ENCODE measurements at regions not wholly inside any gene's neighbourhood (a gene's known extent, or its start where the extent isn't known, plus 50 kb on each side); places are given as distances from the start of the nearest gene placed in this dataset.

- no peak for DNase-seq
- no TSS peak for BruUV-seq (replicated peaks)
- intact Hi-C loops (cut with micrococcal nuclease; ENCODE audit: unreplicated experiment) = no loop called here
- peaks cover 6% of the 10 kb centered on the region for H3K9me3 Mint-ChIP-seq (ENCODE audit: low read depth, unreplicated experiment)
- CTCF ChIA-PET = no interaction called here
- H3K27me3 Mint-ChIP-seq (ENCODE audit: unreplicated experiment) = no peaks in the 10 kb centered on the region
- no peaks in the 10 kb centered on the region for H3K4me1 Mint-ChIP-seq (ENCODE audit: low read depth, unreplicated experiment)
- no peaks in the 10 kb centered on the region for H3K36me3 Mint-ChIP-seq (ENCODE audit: insufficient read depth, unreplicated experiment)
- H3K27ac Mint-ChIP-seq (ENCODE audit: unreplicated experiment) = no peak overlapping the region
- no peak for TF ChIP-seq CTCF (IDR thresholded peaks at IDR 0.05; ENCODE audit: unreplicated experiment)
- no peak overlapping the region for H3K4me3 Mint-ChIP-seq (ENCODE audit: low read depth, unreplicated experiment)
Observed at GRCh38 chr9:80383331-80383730, 811.6 kb downstream of the TLE4 start.

DNA sequence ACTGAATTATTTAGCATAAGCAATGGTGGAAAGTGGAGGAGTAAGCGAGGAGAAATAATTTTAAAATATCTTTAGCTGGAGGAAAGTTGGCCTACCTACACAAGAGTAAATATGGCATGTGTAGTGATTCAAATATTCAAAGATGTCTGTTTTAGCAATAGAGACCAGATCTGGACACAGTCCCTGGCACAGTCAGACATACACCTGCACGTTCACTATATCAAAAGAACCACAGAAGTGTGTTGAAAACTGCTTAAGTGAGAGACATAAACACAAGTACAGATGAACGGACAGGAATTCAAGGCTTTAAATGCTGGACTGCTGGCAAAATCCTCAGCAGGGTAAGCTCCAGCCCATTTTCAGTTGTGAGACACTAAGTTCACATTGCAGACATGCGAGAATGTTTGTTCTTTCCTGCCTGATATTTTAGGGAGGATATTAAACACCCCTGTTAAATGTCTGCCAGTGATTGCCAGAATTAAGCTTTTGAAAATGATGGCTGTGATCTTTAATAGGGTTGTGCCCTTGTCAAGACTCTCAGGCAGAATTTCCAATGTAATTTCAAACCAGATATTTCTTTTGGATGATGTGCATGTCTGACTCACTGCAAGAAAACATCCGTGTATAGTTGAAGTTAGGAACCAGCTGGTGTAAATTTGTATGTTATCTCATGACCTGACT, 810.6 kb downstream of the TLE4 start:
- CTCF ChIA-PET = no interaction called here
- no peaks in the 10 kb centered on the region for H3K27me3 Mint-ChIP-seq (ENCODE audit: unreplicated experiment)
- no peaks in the 10 kb centered on the region for H3K4me1 Mint-ChIP-seq (ENCODE audit: low read depth, unreplicated experiment)
- BruUV-seq (replicated peaks) = no TSS peak
- intact Hi-C loops (cut with micrococcal nuclease; ENCODE audit: unreplicated experiment) = no loop called here
- no peak overlapping the region for H3K4me3 Mint-ChIP-seq (ENCODE audit: low read depth, unreplicated experiment)
- H3K27ac Mint-ChIP-seq (ENCODE audit: unreplicated experiment) = no peak overlapping the region
- no peaks in the 10 kb centered on the region for H3K36me3 Mint-ChIP-seq (ENCODE audit: insufficient read depth, unreplicated experiment)
- no peak for DNase-seq
- no peak for TF ChIP-seq CTCF (IDR thresholded peaks at IDR 0.05; ENCODE audit: unreplicated experiment)
- peaks cover 6% of the 10 kb centered on the region for H3K9me3 Mint-ChIP-seq (ENCODE audit: low read depth, unreplicated experiment)

- TF ChIP-seq CTCF (IDR thresholded peaks at IDR 0.05; ENCODE audit: unreplicated experiment) = no peak
- Mint-ChIP-seq H3K36me3 (ENCODE audit: insufficient read depth, unreplicated experiment) (no peaks in the 10 kb centered on the region), H3K27me3 (ENCODE audit: unreplicated experiment) (no peaks in the 10 kb centered on the region), H3K27ac (ENCODE audit: unreplicated experiment) (no peak overlapping the region), H3K4me1 (ENCODE audit: low read depth, unreplicated experiment) (no peaks in the 10 kb centered on the region), H3K4me3 (ENCODE audit: low read depth, unreplicated experiment) (no peak overlapping the region), H3K9me3 (ENCODE audit: low read depth, unreplicated experiment) (peaks cover 6% of the 10 kb centered on the region)
- DNase-seq = no peak
- intact Hi-C loops (cut with micrococcal nuclease; ENCODE audit: unreplicated experiment) = no loop called here
- no TSS peak for BruUV-seq (replicated peaks)
- CTCF ChIA-PET = no interaction called here
Observed at GRCh38 chr9:80380301-80380700, 808.5 kb downstream of the TLE4 start.

GRCh38 chr9:80378669-80379293, 807.0 kb downstream of the TLE4 start:
- DNase-seq = no peak
- no peak overlapping the region for H3K27ac Mint-ChIP-seq (ENCODE audit: unreplicated experiment)
- TF ChIP-seq CTCF (IDR thresholded peaks at IDR 0.05; ENCODE audit: unreplicated experiment) = no peak
- CTCF ChIA-PET = no interaction called here
- no peaks in the 10 kb centered on the region for H3K4me1 Mint-ChIP-seq (ENCODE audit: low read depth, unreplicated experiment)
- intact Hi-C loops (cut with micrococcal nuclease; ENCODE audit: unreplicated experiment) = no loop called here
- no peak overlapping the region for H3K4me3 Mint-ChIP-seq (ENCODE audit: low read depth, unreplicated experiment)
- peaks cover 2% of the 10 kb centered on the region for H3K9me3 Mint-ChIP-seq (ENCODE audit: low read depth, unreplicated experiment)
- no TSS peak for BruUV-seq (replicated peaks)
- no peaks in the 10 kb centered on the region for H3K36me3 Mint-ChIP-seq (ENCODE audit: insufficient read depth, unreplicated experiment)
- H3K27me3 Mint-ChIP-seq (ENCODE audit: unreplicated experiment) = no peaks in the 10 kb centered on the region
